NCI-H345 (cell line): ENCODE measurements at regions not wholly inside any gene's neighbourhood (a gene's known extent, or its start where the extent isn't known, plus 50 kb on each side); places are given as distances from the start of the nearest gene placed in this dataset.

ENCODE experiments used
- DNase-seq: peaks from one replicate; lab custom pipeline; 2025; lab: John Stamatoyannopoulos, UW

- no peak for DNase-seq
Observed at GRCh38 chr3:5428607-5429516, 241.4 kb downstream of the EDEM1 start.

- no peak for DNase-seq
Observed at GRCh38 chr3:5429517-5429890, 242.0 kb downstream of the EDEM1 start.

- DNase-seq = no peak
Observed at GRCh38 chr3:5430701-5431100, 243.2 kb downstream of the EDEM1 start.

- no peak for DNase-seq
Observed at GRCh38 chr3:5431146-5431545, 243.6 kb downstream of the EDEM1 start.

- no peak for DNase-seq
Observed at GRCh38 chr3:5431811-5432378, 244.4 kb downstream of the EDEM1 start.

- no peak for DNase-seq
Observed at GRCh38 chr3:5437296-5437782, 249.8 kb downstream of the EDEM1 start.

GRCh38 chr3:5437783-5438323 is 250.3 kb downstream of the EDEM1 start:
- DNase-seq = no peak

GRCh38 chr3:5441401-5441800 is 253.9 kb downstream of the EDEM1 start:
- no peak for DNase-seq

- DNase-seq = no peak
Observed at GRCh38 chr3:5442106-5442785, 254.7 kb downstream of the EDEM1 start.

- DNase-seq = no peak
Observed at GRCh38 chr3:5442786-5443138, 255.3 kb downstream of the EDEM1 start.

- DNase-seq = no peak
Observed at GRCh38 chr3:5444253-5444652, 256.7 kb downstream of the EDEM1 start.

GRCh38 chr3:5445676-5446201 is 258.2 kb downstream of the EDEM1 start:
- DNase-seq = no peak

- no peak for DNase-seq
Observed at GRCh38 chr3:5448246-5448645, 260.7 kb downstream of the EDEM1 start.

- DNase-seq = no peak
Observed at GRCh38 chr3:5448816-5449215, 261.3 kb downstream of the EDEM1 start.

- DNase-seq = no peak
Observed at GRCh38 chr3:5456199-5456598, 268.7 kb downstream of the EDEM1 start.

GRCh38 chr3:5458526-5458925 is 271.0 kb downstream of the EDEM1 start:
- no peak for DNase-seq

- no peak for DNase-seq
Observed at GRCh38 chr3:5462086-5462485, 274.6 kb downstream of the EDEM1 start.

- DNase-seq = no peak
Observed at GRCh38 chr3:5463991-5464390, 276.5 kb downstream of the EDEM1 start.

- no peak for DNase-seq
Observed at GRCh38 chr3:5464649-5465048, 277.1 kb downstream of the EDEM1 start.

- DNase-seq = no peak
Observed at GRCh38 chr3:5465183-5465582, 277.7 kb downstream of the EDEM1 start.

GRCh38 chr3:5466065-5466464 is 278.6 kb downstream of the EDEM1 start:
- DNase-seq = no peak

GRCh38 chr3:5466717-5467116 is 279.2 kb downstream of the EDEM1 start:
- no peak for DNase-seq
